Peyer's patch (tissue), 4 donors: ENCODE measurements at regions not wholly inside any gene's neighbourhood (a gene's known extent, or its start where the extent isn't known, plus 50 kb on each side); places are given as distances from the start of the nearest gene placed in this dataset.

Experiments
- DNase-seq, 3 donors: peaks; one replicate each; pipeline ENCODE4 v3.0.0-alpha.2; 2017 to 2019
- H3K27ac ChIP-seq, 4 donors: fragments of 200-600 bp; sonication (generic); one replicate each; pipeline ENCODE4 v1.5.1; 2016 to 2019
- H3K27me3 ChIP-seq, 2 donors: fragments of 200-600 bp; sonication (generic); one replicate each; pipeline ENCODE4 v1.5.1; 2019
- H3K36me3 ChIP-seq, 3 donors: fragments of 200-600 bp; sonication (generic); one replicate each; pipeline ENCODE4 v1.5.1; 2016 to 2019
- H3K4me1 ChIP-seq, 4 donors: fragments of 200-600 bp; sonication (generic); one replicate each; pipeline ENCODE4 v1.5.1; 2016 to 2019
- H3K4me3 ChIP-seq, 4 donors: fragments of 200-600 bp; sonication (generic); 1 replicate in 3 of 4; 2 replicates in 1 of 4; pipeline ENCODE4 v1.5.1; 2016 to 2019; ENCODE audit warnings: mild to moderate bottlenecking in 1 of 4
- H3K9me3 ChIP-seq, 4 donors: fragments of 200-600 bp; sonication (generic); one replicate each; pipeline ENCODE4 v1.5.1; 2016 to 2019; ENCODE audit warnings: mild to moderate bottlenecking in 1 of 4
- POLR2A ChIP-seq, 2 donors: fragments of 450-650 bp; IDR thresholded peaks; one replicate each; pipeline ENCODE4 v1.5.1; 2017; ENCODE audit warnings: antibody characterized with exemption in 2 of 2, mild to moderate bottlenecking in 2 of 2, moderate library complexity in 2 of 2
- TF ChIP-seq, protein P1 (sequence below), 6 experiments: fragments of 450-650 bp in 4 of 6; fragments of 200-600 bp in 2 of 6; sonication (generic) in 1 of 6; IDR thresholded peaks; one replicate each; pipeline ENCODE4 v1.5.1; 2017 to 2019; ENCODE audit warnings: antibody characterized with exemption in 6 of 6, mild to moderate bottlenecking in 3 of 6, moderate library complexity in 1 of 6

DNA sequence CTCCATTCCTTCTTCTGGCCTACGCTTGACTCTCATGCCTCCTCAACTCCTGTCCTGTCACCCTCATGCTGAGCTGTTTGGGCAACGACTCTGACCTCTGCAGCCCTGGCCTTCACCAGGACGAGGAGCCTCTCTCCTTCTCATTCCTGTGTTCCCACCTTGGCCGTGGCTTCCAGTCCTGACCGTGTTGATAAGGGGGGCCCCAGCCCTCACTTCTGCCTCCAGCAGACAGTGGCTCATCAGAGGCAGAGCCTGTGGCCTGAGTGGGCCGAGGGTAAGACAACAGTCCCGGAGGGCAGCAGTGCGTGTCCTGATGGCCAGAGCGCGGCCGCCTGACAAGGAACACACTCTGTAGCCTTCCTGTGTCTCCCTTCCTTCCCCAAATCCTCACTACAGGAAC, 61.7 kb upstream of the UBE3C start:
- TF ChIP-seq, protein P1, sequence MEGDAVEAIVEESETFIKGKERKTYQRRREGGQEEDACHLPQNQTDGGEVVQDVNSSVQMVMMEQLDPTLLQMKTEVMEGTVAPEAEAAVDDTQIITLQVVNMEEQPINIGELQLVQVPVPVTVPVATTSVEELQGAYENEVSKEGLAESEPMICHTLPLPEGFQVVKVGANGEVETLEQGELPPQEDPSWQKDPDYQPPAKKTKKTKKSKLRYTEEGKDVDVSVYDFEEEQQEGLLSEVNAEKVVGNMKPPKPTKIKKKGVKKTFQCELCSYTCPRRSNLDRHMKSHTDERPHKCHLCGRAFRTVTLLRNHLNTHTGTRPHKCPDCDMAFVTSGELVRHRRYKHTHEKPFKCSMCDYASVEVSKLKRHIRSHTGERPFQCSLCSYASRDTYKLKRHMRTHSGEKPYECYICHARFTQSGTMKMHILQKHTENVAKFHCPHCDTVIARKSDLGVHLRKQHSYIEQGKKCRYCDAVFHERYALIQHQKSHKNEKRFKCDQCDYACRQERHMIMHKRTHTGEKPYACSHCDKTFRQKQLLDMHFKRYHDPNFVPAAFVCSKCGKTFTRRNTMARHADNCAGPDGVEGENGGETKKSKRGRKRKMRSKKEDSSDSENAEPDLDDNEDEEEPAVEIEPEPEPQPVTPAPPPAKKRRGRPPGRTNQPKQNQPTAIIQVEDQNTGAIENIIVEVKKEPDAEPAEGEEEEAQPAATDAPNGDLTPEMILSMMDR (IDR thresholded peaks at IDR 0.05): no peak
- no peak for TF ChIP-seq POLR2A (IDR thresholded peaks at IDR 0.05)
- no peaks in the 10 kb centered on the region for H3K36me3 ChIP-seq
- DNase-seq: peak in 1 of 3 donors; percentile 27
- no peak overlapping the region for H3K27ac ChIP-seq
- H3K27me3 ChIP-seq: no peaks in the 10 kb centered on the region
- H3K4me1 ChIP-seq: no peaks in the 10 kb centered on the region
- no peak overlapping the region for H3K4me3 ChIP-seq
- no peaks in the 10 kb centered on the region for H3K9me3 ChIP-seq

DNA sequence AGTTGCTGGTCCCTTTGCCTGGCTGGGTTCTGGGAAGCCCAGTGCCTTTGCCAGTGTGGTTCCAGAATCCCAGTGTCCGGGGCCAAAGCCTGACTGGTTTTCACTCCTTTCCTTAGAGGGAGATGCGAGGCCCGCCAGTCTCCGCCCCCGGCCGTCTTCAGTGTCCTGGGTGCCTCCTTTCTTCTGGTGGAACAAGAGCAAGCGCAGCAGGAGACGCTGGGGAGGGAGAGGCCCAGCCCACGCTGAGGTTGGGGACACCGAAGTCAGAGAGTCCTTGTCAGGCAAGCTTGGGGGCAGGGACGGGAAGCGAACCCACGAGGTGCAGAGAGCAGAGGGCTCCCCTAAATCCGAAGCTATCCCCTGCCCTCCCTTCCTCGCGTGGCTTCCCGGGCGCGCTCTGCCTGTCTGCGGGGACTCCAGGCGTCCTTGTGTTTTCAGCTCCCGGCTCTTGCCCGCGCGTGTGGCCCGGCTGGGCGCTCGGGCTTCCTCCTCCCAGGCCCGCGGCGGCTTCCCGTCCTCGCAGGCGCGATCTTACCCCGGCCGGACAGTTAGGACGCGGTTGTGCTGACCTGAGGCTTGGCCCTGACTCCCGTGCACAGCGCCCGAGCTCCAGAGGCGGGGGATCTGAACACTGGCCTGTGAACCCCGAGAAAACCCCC, 60.6 kb upstream of the UBE3C start:
- no peaks in the 10 kb centered on the region for H3K4me1 ChIP-seq
- TF ChIP-seq, protein P1 (IDR thresholded peaks at IDR 0.05): no peak
- TF ChIP-seq POLR2A (IDR thresholded peaks at IDR 0.05): no peak
- no peak overlapping the region for H3K4me3 ChIP-seq
- no peaks in the 10 kb centered on the region for H3K9me3 ChIP-seq
- H3K27ac ChIP-seq: no peak overlapping the region
- H3K27me3 ChIP-seq: no peaks in the 10 kb centered on the region
- peak in 1 of 3 donors; percentile 40 for DNase-seq
- no peaks in the 10 kb centered on the region for H3K36me3 ChIP-seq

DNA sequence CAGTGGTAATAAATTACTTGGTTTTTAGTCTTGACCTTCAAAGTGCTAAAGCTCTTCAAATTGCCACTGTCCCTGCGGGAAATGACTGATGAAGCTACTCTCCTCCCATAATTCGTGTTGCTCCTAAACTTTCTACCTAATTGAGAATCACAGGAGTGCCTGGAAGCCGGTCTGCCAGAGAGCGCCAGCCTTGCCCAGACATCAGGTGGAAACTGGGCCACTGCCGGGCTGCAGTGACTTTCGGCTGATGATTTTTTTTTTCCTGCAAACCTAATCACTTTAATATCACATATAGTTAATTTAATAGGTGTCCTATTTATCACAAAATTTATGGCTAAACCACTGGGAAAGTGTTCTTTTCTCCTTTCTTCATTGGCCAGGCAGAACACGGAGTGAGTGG, 59.6 kb upstream of the UBE3C start:
- H3K27me3 ChIP-seq: no peaks in the 10 kb centered on the region

DNA sequence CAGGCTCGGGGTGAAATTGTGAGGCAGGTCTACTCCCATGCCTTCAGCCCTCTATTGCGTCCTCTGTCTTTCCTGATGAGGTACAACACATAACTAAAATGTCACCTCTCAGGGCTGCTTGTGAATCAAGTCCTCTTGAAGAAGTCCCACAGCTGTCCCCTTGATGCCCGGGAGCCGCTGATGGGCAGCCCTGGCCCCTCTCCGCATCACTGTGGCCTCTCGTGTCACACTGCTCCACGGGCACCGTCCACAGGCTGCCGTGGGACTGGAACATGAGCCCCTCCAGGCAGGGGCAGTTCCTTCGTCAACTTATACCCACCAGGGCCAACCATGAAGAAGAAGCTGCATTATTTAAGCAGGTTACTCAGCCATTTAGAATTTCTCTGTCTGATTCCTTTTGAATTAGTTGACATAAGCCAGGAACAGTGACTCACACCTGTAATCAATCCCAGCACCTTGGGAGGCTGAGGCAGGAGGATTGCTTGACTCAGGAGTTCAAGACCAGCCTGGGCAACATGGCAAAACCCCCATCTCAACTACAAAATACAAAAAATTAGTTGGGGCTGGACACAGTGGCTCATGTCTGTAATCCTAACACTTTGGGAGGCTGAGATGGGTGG, 58.5 kb upstream of the UBE3C start:
- H3K27me3 ChIP-seq: no peaks in the 10 kb centered on the region
- H3K4me1 ChIP-seq: no peaks in the 10 kb centered on the region
- H3K4me3 ChIP-seq: no peak overlapping the region
- no peak for TF ChIP-seq POLR2A (IDR thresholded peaks at IDR 0.05)
- TF ChIP-seq, protein P1 (IDR thresholded peaks at IDR 0.05): no peak
- peaks cover 0 to 18% (median 6%) of the 10 kb centered on the region in 4 donors for H3K9me3 ChIP-seq
- no peak overlapping the region for H3K27ac ChIP-seq
- no peak for DNase-seq
- no peaks in the 10 kb centered on the region for H3K36me3 ChIP-seq

More for the DNA sequence above, 59.6 kb upstream of the UBE3C start:
- no peak overlapping the region for H3K4me3 ChIP-seq
- no peak for DNase-seq
- no peaks in the 10 kb centered on the region for H3K4me1 ChIP-seq
- H3K27ac ChIP-seq: no peak overlapping the region
- H3K9me3 ChIP-seq: peaks cover 0 to 8% (median 1%) of the 10 kb centered on the region in 4 donors
- TF ChIP-seq, protein P1 (IDR thresholded peaks at IDR 0.05): no peak
- TF ChIP-seq POLR2A (IDR thresholded peaks at IDR 0.05): no peak
- no peaks in the 10 kb centered on the region for H3K36me3 ChIP-seq

DNA sequence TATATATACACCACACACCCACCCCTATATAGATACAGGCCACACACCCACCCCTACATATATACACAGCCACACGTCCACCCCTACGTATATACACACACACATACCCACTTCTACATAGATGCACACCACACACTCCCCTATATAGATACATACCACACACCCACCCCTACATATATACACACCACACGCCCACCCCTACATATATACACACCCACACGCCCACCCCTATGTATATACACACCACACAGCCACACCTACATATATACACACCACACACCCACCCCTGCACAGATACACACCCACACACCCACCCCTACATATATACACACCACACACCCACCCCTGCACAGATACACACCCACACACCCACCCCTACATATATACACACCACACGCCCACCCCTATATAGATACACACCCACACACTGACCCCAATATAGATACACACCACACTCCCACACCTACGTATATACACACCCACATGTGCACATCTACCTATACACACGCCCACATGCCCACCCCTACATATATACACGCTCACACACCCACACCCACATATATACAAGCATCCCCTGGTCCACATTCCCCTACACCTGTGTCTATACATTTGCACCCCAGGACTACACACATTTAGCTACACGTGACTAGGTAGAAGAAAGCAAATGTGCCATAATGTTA, 52.1 kb upstream of the UBE3C start:
- Histone ChIP-seq H3K9me3 (peaks cover 0 to 18% (median 6%) of the 10 kb centered on the region in 4 donors), H3K4me1 (no peaks in the 10 kb centered on the region), H3K27ac (no peak overlapping the region), H3K4me3 (no peak overlapping the region), H3K36me3 (no peaks in the 10 kb centered on the region), H3K27me3 (no peaks in the 10 kb centered on the region)
- DNase-seq: no peak
- TF ChIP-seq POLR2A (IDR thresholded peaks at IDR 0.05): no peak
- TF ChIP-seq, protein P1 (IDR thresholded peaks at IDR 0.05): no peak
